ENCODE measurements at regions not wholly inside any gene's neighbourhood (a gene's known extent, or its start where the extent isn't known, plus 50 kb on each side); places are given as distances from the start of the nearest gene placed in this dataset.

DNA sequence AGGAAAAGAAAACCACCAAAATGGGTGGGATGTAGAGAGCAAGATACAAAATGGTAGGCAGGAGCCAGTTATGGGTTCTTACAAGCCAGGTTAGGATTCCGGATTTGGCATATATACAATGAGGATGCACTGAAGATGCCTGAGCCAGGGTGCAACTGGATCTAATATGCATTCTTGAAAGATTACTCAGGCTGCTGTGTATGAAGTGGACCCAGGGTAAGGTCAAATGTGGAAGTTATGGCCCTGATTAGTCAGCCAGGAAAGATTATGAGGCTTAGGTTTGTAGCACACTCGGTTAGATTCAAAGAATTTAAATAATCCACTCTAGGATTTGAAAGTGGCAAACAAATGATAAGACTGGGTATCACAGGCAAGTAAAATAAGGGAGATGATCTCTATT lies 1750.7 kb upstream of the FLRT2 start:
- no peak for TF ChIP-seq CTCF (IDR thresholded peaks at IDR 0.05; ENCODE audit: extremely low read depth, insufficient read depth, missing control alignments)
- DNase-seq (ENCODE audit: low spot score) = no peak
- in situ Hi-C loops (cut with MboI; ENCODE audit: low pct_unique_long_range_greater_than_20kb, low sequenced_read_pairs, unreplicated experiment) = no loop called here

- in situ Hi-C loops (cut with MboI; ENCODE audit: low pct_unique_long_range_greater_than_20kb, low sequenced_read_pairs, unreplicated experiment) = no loop called here
- DNase-seq (ENCODE audit: low spot score) = no peak
Measured at GRCh38 chr14:83780321-83780720, 1749.6 kb upstream of the FLRT2 start.

DNA sequence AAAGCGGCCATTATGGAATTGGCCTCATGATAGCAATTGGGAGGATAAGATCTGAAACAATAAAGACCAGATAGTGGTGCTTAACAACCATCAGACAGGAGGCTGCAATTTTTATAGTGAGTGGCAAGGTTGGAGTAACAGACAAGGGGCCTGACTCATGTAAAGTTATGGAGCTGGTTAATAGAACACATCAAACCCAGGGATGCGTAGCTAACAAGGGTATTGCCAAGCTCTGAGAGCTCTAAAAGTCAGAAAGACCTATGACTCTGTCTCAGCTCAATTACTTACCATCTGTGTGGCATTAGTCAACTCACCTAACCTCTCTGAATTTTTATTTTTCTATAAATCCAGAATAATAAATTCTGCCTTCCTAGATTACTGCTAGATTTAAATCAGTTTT lies 1731.5 kb upstream of the FLRT2 start:
- in situ Hi-C loops (cut with MboI; ENCODE audit: low pct_unique_long_range_greater_than_20kb, low sequenced_read_pairs, unreplicated experiment) = no loop called here
- DNase-seq (ENCODE audit: low spot score) = no peak
- no peak for TF ChIP-seq CTCF (IDR thresholded peaks at IDR 0.05; ENCODE audit: extremely low read depth, insufficient read depth, missing control alignments)

More at GRCh38 chr14:83780321-83780720, 1749.6 kb upstream of the FLRT2 start:
- TF ChIP-seq CTCF (IDR thresholded peaks at IDR 0.05; ENCODE audit: extremely low read depth, insufficient read depth, missing control alignments) = no peak

DNA sequence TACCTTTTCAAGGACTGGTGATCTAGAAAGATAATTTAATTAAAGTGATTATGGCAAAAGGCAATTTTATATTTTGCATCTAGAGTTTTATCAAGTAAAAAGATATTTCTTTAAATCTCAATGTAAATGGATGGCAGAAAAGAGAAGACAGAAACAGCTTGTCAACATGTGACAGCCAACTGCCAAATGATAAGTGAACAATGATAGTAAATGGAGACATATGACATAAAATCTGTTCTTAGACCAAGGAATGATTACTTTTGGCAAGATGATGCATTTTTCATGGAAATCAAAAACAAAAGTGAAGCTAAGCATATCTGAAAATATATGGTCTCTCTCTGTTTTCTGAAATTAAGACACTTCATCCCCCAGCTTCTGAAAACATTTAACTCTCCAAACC lies 1730.7 kb upstream of the FLRT2 start:
- TF ChIP-seq CTCF (IDR thresholded peaks at IDR 0.05; ENCODE audit: extremely low read depth, insufficient read depth, missing control alignments) = no peak
- in situ Hi-C loops (cut with MboI; ENCODE audit: low pct_unique_long_range_greater_than_20kb, low sequenced_read_pairs, unreplicated experiment) = no loop called here
- no peak for DNase-seq (ENCODE audit: low spot score)

DNA sequence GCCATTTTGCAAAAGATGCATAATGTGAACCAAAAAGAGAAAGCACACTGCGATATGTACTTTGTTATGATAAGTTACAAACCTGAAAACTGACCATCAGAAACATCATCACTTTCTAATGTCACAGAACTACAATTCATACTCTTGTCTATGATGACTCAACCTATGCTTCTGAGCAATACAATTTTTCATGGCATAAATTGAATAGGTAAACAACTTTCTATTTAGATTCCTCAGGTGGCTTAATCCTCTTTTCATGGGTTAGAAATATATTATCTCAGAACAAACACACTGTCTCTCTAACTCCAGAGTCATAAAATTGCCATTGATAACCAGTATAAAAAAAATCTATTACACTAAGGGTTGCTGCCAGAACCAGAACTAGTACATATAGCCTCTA lies 1715.0 kb upstream of the FLRT2 start:
- no peak for DNase-seq (ENCODE audit: low spot score)
- no peak for TF ChIP-seq CTCF (IDR thresholded peaks at IDR 0.05; ENCODE audit: extremely low read depth, insufficient read depth, missing control alignments)
- in situ Hi-C loops (cut with MboI; ENCODE audit: low pct_unique_long_range_greater_than_20kb, low sequenced_read_pairs, unreplicated experiment) = no loop called here

- no peak for DNase-seq (ENCODE audit: low spot score)
- in situ Hi-C loops (cut with MboI; ENCODE audit: low pct_unique_long_range_greater_than_20kb, low sequenced_read_pairs, unreplicated experiment) = no loop called here
- no peak for TF ChIP-seq CTCF (IDR thresholded peaks at IDR 0.05; ENCODE audit: extremely low read depth, insufficient read depth, missing control alignments)
Measured at GRCh38 chr14:83816761-83817160, 1713.2 kb upstream of the FLRT2 start.

DNA sequence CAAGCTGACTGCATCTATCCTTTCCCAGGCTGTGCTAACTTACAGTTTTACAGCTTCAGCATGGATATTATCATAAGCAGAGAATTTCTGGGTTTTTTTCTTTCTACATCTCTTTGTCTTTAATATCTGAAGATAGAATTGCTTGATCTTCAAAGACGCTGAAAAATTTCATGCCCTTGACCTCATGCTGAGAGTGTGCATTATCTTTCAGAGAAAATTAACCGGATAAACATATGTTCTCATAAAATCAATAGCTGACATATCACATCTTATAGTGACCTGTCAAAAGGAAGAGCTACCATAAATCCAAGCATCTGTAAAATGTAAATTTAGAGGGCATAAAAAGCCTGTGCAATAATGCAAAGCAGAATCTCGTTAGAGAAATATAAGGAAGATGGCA lies 1704.1 kb upstream of the FLRT2 start:
- no peak for DNase-seq (ENCODE audit: low spot score)
- in situ Hi-C loops (cut with MboI; ENCODE audit: low pct_unique_long_range_greater_than_20kb, low sequenced_read_pairs, unreplicated experiment) = no loop called here
- no peak for TF ChIP-seq CTCF (IDR thresholded peaks at IDR 0.05; ENCODE audit: extremely low read depth, insufficient read depth, missing control alignments)
